ENCODE measurements at regions not wholly inside any gene's neighbourhood (a gene's known extent, or its start where the extent isn't known, plus 50 kb on each side); places are given as distances from the start of the nearest gene placed in this dataset.

GRCh38 chr21:25329227-25329825, 278.0 kb downstream of the MRPL39 start:
- Histone ChIP-seq H3K4me3 (ENCODE audit: low read length) (no peak overlapping the region), H3K36me3 (ENCODE audit: insufficient read depth, low read length) (no peaks in the 10 kb centered on the region), H3K27ac (ENCODE audit: low read depth, low read length) (no peak overlapping the region), H3K9ac (ENCODE audit: low read depth, low read length) (no peak overlapping the region), H3K4me1 (ENCODE audit: insufficient read depth, low read length) (peaks cover 28% of the 10 kb centered on the region), H3K27me3 (ENCODE audit: insufficient read depth, low read length) (no peaks in the 10 kb centered on the region), H3K9me3 (ENCODE audit: insufficient read depth, low read depth, low read length) (no peaks in the 10 kb centered on the region)
- WGBS = 91% methylated on average over 1 of the region's 2 CpGs

GRCh38 chr21:25328736-25329135, 278.5 kb downstream of the MRPL39 start:
- Histone ChIP-seq H3K4me3 (ENCODE audit: low read length) (no peak overlapping the region), H3K9me3 (ENCODE audit: insufficient read depth, low read depth, low read length) (no peaks in the 10 kb centered on the region), H3K27ac (ENCODE audit: low read depth, low read length) (no peak overlapping the region), H3K27me3 (ENCODE audit: insufficient read depth, low read length) (no peaks in the 10 kb centered on the region), H3K36me3 (ENCODE audit: insufficient read depth, low read length) (no peaks in the 10 kb centered on the region), H3K4me1 (ENCODE audit: insufficient read depth, low read length) (peaks cover 27% of the 10 kb centered on the region), H3K9ac (ENCODE audit: low read depth, low read length) (no peak overlapping the region)
- WGBS = 60% methylated on average over 1 of the region's 1 CpG

- H3K27ac ChIP-seq (ENCODE audit: low read depth, low read length) = no peak overlapping the region
- H3K4me3 ChIP-seq (ENCODE audit: low read length) = no peak overlapping the region
- no peaks in the 10 kb centered on the region for H3K36me3 ChIP-seq (ENCODE audit: insufficient read depth, low read length)
- H3K9me3 ChIP-seq (ENCODE audit: insufficient read depth, low read depth, low read length) = no peaks in the 10 kb centered on the region
- H3K27me3 ChIP-seq (ENCODE audit: insufficient read depth, low read length) = no peaks in the 10 kb centered on the region
- WGBS = 95% methylated on average over 2 of the region's 2 CpGs
- H3K9ac ChIP-seq (ENCODE audit: low read depth, low read length) = no peak overlapping the region
- H3K4me1 ChIP-seq (ENCODE audit: insufficient read depth, low read length) = peaks cover 14% of the 10 kb centered on the region
Observed at GRCh38 chr21:25326181-25326580, 281.1 kb downstream of the MRPL39 start.

- no peak overlapping the region for H3K9ac ChIP-seq (ENCODE audit: low read depth, low read length)
- H3K36me3 ChIP-seq (ENCODE audit: insufficient read depth, low read length) = no peaks in the 10 kb centered on the region
- WGBS = 98% methylated on average over 6 of the region's 6 CpGs
- H3K4me1 ChIP-seq (ENCODE audit: insufficient read depth, low read length) = peaks cover 18% of the 10 kb centered on the region
- H3K4me3 ChIP-seq (ENCODE audit: low read length) = no peak overlapping the region
- no peaks in the 10 kb centered on the region for H3K27me3 ChIP-seq (ENCODE audit: insufficient read depth, low read length)
- no peak overlapping the region for H3K27ac ChIP-seq (ENCODE audit: low read depth, low read length)
- H3K9me3 ChIP-seq (ENCODE audit: insufficient read depth, low read depth, low read length) = no peaks in the 10 kb centered on the region
Observed at GRCh38 chr21:25324666-25325065, 282.6 kb downstream of the MRPL39 start.

GRCh38 chr21:25323356-25323949, 283.8 kb downstream of the MRPL39 start:
- H3K36me3 ChIP-seq (ENCODE audit: insufficient read depth, low read length) = no peaks in the 10 kb centered on the region
- H3K9me3 ChIP-seq (ENCODE audit: insufficient read depth, low read depth, low read length) = no peaks in the 10 kb centered on the region
- H3K4me1 ChIP-seq (ENCODE audit: insufficient read depth, low read length) = peaks cover 7% of the 10 kb centered on the region
- no peaks in the 10 kb centered on the region for H3K27me3 ChIP-seq (ENCODE audit: insufficient read depth, low read length)
- H3K9ac ChIP-seq (ENCODE audit: low read depth, low read length) = no peak overlapping the region
- no peak overlapping the region for H3K4me3 ChIP-seq (ENCODE audit: low read length)
- WGBS = 84% methylated on average over 7 of the region's 7 CpGs
- no peak overlapping the region for H3K27ac ChIP-seq (ENCODE audit: low read depth, low read length)

- no peaks in the 10 kb centered on the region for H3K36me3 ChIP-seq (ENCODE audit: insufficient read depth, low read length)
- no peaks in the 10 kb centered on the region for H3K4me1 ChIP-seq (ENCODE audit: insufficient read depth, low read length)
- H3K4me3 ChIP-seq (ENCODE audit: low read length) = no peak overlapping the region
- no peak overlapping the region for H3K27ac ChIP-seq (ENCODE audit: low read depth, low read length)
- WGBS = no CpG with 5 or more reads among the region's 1 CpG
- H3K9me3 ChIP-seq (ENCODE audit: insufficient read depth, low read depth, low read length) = no peaks in the 10 kb centered on the region
- H3K27me3 ChIP-seq (ENCODE audit: insufficient read depth, low read length) = no peaks in the 10 kb centered on the region
- no peak overlapping the region for H3K9ac ChIP-seq (ENCODE audit: low read depth, low read length)
Observed at GRCh38 chr21:25314247-25314646, 293.0 kb downstream of the MRPL39 start.

GRCh38 chr21:25313829-25314228, 293.5 kb downstream of the MRPL39 start:
- Histone ChIP-seq H3K4me3 (ENCODE audit: low read length) (no peak overlapping the region), H3K4me1 (ENCODE audit: insufficient read depth, low read length) (no peaks in the 10 kb centered on the region), H3K27me3 (ENCODE audit: insufficient read depth, low read length) (no peaks in the 10 kb centered on the region), H3K9me3 (ENCODE audit: insufficient read depth, low read depth, low read length) (no peaks in the 10 kb centered on the region), H3K27ac (ENCODE audit: low read depth, low read length) (no peak overlapping the region), H3K9ac (ENCODE audit: low read depth, low read length) (no peak overlapping the region), H3K36me3 (ENCODE audit: insufficient read depth, low read length) (no peaks in the 10 kb centered on the region)
- 90% methylated on average over 3 of the region's 3 CpGs for WGBS

- Histone ChIP-seq H3K9me3 (ENCODE audit: insufficient read depth, low read depth, low read length) (no peaks in the 10 kb centered on the region), H3K4me1 (ENCODE audit: insufficient read depth, low read length) (no peaks in the 10 kb centered on the region)
Observed at GRCh38 chr21:25307489-25307888, 299.8 kb downstream of the MRPL39 start.

GRCh38 chr21:25304611-25305010, 302.7 kb downstream of the MRPL39 start:
- Histone ChIP-seq H3K27ac (ENCODE audit: low read depth, low read length) (no peak overlapping the region), H3K4me1 (ENCODE audit: insufficient read depth, low read length) (peaks cover 13% of the 10 kb centered on the region), H3K27me3 (ENCODE audit: insufficient read depth, low read length) (no peaks in the 10 kb centered on the region), H3K9me3 (ENCODE audit: insufficient read depth, low read depth, low read length) (no peaks in the 10 kb centered on the region), H3K36me3 (ENCODE audit: insufficient read depth, low read length) (no peaks in the 10 kb centered on the region), H3K9ac (ENCODE audit: low read depth, low read length) (no peak overlapping the region), H3K4me3 (ENCODE audit: low read length) (no peak overlapping the region)
- 93% methylated on average over 4 of the region's 4 CpGs for whole genome bisulfite sequencing

More at GRCh38 chr21:25307489-25307888, 299.8 kb downstream of the MRPL39 start:
- Histone ChIP-seq H3K9ac (ENCODE audit: low read depth, low read length) (no peak overlapping the region), H3K27ac (ENCODE audit: low read depth, low read length) (no peak overlapping the region), H3K27me3 (ENCODE audit: insufficient read depth, low read length) (no peaks in the 10 kb centered on the region), H3K36me3 (ENCODE audit: insufficient read depth, low read length) (no peaks in the 10 kb centered on the region), H3K4me3 (ENCODE audit: low read length) (no peak overlapping the region)
- 95% methylated on average over 1 of the region's 1 CpG for WGBS

- peaks cover 13% of the 10 kb centered on the region for H3K4me1 ChIP-seq (ENCODE audit: insufficient read depth, low read length)
- no peaks in the 10 kb centered on the region for H3K36me3 ChIP-seq (ENCODE audit: insufficient read depth, low read length)
- no peaks in the 10 kb centered on the region for H3K9me3 ChIP-seq (ENCODE audit: insufficient read depth, low read depth, low read length)
- H3K9ac ChIP-seq (ENCODE audit: low read depth, low read length) = no peak overlapping the region
- H3K27ac ChIP-seq (ENCODE audit: low read depth, low read length) = no peak overlapping the region
- no peaks in the 10 kb centered on the region for H3K27me3 ChIP-seq (ENCODE audit: insufficient read depth, low read length)
- H3K4me3 ChIP-seq (ENCODE audit: low read length) = no peak overlapping the region
- 65% methylated on average over 5 of the region's 6 CpGs for WGBS
Observed at GRCh38 chr21:25300632-25301031, 306.6 kb downstream of the MRPL39 start.

- Histone ChIP-seq H3K4me1 (ENCODE audit: insufficient read depth, low read length) (peaks cover 13% of the 10 kb centered on the region), H3K27me3 (ENCODE audit: insufficient read depth, low read length) (no peaks in the 10 kb centered on the region), H3K4me3 (ENCODE audit: low read length) (no peak overlapping the region), H3K36me3 (ENCODE audit: insufficient read depth, low read length) (no peaks in the 10 kb centered on the region), H3K27ac (ENCODE audit: low read depth, low read length) (no peak overlapping the region), H3K9me3 (ENCODE audit: insufficient read depth, low read depth, low read length) (no peaks in the 10 kb centered on the region), H3K9ac (ENCODE audit: low read depth, low read length) (no peak overlapping the region)
- 89% methylated on average over 2 of the region's 2 CpGs for WGBS
Observed at GRCh38 chr21:25298512-25299491, 308.5 kb downstream of the MRPL39 start.

Measured in HUES64 (cell line).